Astrocyte of the spinal cord (primary cell): ENCODE measurements at regions not wholly inside any gene's neighbourhood (a gene's known extent, or its start where the extent isn't known, plus 50 kb on each side); places are given as distances from the start of the nearest gene placed in this dataset.
A peak's percentile ranks its signal among the peaks of the same experiment; 100 is the strongest.

Experiments used
- DNase-seq: peaks from one replicate; pipeline ENCODE4 v3.0.0; 2011; ENCODE audit warnings: low read depth, low spot score
- H3K4me3 ChIP-seq: 2 replicates; pipeline ENCODE4 v1.5.1; 2011; ENCODE audit warnings: low read depth, mild to moderate bottlenecking, low read length, moderate library complexity
- in situ Hi-C: cut with HindIII; loops from 2 replicates; pipeline ENCODE4 v1.10.0; 2017; ENCODE audit warnings: low sequenced_read_pairs
- TF ChIP-seq, protein P1 (sequence below): IDR thresholded peaks from 2 replicates; pipeline ENCODE4 v1.5.1; 2012; ENCODE audit warnings: low read depth, mild to moderate bottlenecking, low read length, inconsistent platforms

DNA sequence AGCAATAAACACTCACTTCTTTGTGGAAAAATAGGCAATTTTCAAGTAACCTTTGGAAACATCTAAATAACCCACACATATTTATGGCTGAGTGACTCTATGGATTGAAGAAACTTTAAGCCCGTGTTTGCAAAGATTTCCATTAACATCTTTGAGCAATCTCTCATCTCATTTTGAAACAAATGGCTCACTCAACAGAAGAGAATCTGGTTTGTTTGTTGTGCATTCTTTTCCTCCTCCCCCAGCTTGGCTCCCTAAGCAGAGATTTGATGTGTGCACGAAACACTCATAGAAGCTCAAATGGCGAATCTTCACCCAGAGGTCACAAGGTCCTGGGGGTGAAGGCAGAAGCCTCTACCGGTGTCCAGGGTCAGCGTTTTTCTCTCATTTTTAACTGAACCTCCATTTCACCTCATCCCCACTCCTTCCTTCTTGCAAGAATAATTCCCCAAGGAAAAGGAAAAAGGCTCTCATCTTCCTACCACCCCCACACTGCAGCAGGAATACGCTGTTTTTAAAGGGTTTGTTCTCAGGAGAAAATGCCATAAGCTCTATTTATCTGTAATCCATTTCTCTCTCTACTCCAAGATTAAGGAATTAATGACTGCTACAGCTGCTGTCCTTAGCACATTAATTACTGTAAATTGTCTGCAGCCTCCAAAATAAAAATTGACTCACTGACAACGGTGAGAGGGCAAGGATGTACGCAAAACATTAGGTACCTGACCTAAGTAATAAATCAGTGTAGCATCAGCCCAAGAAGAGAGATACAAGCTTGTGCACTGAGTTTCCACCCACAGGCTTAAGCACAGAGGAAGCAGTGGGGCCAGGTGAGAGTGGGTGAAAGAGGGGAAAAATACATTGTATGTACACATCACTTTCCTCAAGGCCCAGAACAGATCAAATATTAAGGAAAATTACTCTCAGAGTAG lies 307.6 kb upstream of the NOCT start:
- no peak overlapping the region for H3K4me3 ChIP-seq
- in situ Hi-C loops = no loop called here
- DNase-seq = no peak
- TF ChIP-seq, protein P1, sequence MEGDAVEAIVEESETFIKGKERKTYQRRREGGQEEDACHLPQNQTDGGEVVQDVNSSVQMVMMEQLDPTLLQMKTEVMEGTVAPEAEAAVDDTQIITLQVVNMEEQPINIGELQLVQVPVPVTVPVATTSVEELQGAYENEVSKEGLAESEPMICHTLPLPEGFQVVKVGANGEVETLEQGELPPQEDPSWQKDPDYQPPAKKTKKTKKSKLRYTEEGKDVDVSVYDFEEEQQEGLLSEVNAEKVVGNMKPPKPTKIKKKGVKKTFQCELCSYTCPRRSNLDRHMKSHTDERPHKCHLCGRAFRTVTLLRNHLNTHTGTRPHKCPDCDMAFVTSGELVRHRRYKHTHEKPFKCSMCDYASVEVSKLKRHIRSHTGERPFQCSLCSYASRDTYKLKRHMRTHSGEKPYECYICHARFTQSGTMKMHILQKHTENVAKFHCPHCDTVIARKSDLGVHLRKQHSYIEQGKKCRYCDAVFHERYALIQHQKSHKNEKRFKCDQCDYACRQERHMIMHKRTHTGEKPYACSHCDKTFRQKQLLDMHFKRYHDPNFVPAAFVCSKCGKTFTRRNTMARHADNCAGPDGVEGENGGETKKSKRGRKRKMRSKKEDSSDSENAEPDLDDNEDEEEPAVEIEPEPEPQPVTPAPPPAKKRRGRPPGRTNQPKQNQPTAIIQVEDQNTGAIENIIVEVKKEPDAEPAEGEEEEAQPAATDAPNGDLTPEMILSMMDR = no peak

DNA sequence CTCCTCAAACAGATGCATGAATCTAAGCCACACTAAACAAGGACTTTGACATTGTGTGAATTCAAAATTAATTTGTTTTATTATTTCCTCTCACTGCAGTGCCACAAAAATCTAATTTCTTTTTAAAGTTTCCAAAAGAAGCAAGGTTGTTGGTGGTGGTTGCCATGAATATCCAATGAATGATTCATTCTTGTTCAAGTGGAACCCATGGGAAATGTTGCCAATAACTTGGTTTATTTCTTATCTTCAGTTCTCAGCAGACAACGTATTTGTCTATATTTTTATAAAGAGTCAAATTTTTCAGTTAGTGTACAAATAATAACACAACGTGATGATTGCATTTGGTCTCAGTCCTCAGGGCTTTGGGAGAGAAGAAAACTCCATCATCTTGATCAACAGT lies 309.4 kb upstream of the NOCT start:
- in situ Hi-C loops = no loop called here
- TF ChIP-seq, protein P1 = no peak
- DNase-seq = peak; percentile 14
- no peak overlapping the region for H3K4me3 ChIP-seq

DNA sequence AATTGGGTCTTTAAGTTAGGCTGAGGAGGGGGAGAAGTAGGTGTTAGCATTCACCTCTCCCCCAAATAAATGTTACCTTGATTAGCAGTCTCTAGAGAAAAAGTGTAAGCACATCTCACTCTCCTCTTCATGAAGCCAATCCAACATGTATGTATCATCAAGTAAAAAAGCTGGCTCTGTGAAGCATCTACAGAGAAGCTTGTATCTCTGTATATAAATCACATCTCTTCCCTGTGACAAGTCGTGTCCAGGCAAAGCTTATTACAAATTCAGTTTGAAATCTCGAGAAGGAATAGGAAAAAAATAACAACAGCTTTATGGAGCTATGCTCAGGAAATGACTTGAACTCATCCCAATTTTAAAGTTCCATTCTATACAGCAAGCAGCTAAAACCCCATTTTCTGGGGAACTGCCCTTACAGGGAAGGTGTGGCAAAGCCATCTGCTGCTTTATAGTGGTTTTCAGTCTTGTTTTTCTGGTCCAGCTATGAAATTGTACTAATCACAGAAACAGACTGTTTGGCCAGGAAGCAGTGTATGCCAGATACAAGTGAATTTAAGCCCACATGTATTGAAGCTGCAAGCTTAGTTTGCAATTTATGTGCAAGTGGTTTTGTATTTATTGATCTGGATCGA lies 313.3 kb upstream of the NOCT start:
- H3K4me3 ChIP-seq = no peak overlapping the region
- no peak for DNase-seq
- TF ChIP-seq, protein P1 = no peak
- in situ Hi-C loops = no loop called here

DNA sequence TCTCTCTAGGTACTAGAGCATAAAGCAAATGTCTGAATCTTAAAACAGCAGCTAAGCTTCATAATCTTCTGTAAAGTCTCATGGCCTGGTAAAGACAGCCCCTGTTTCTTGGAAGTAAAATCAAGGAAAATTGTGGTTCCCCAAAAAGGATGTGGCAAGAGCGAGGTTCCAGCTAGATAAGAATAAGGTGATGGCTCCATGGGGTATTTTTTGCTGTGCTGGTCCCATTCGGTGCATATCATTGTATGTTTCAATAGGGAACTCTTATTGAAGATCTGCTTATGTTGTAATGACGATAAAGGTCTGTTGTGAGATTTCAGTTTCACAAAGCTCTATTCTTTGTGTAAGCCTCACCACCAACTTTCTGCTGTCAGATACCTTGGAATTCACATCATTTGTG lies 316.9 kb upstream of the NOCT start:
- in situ Hi-C loops = no loop called here
- H3K4me3 ChIP-seq = no peak overlapping the region
- TF ChIP-seq, protein P1 = no peak
- no peak for DNase-seq

DNA sequence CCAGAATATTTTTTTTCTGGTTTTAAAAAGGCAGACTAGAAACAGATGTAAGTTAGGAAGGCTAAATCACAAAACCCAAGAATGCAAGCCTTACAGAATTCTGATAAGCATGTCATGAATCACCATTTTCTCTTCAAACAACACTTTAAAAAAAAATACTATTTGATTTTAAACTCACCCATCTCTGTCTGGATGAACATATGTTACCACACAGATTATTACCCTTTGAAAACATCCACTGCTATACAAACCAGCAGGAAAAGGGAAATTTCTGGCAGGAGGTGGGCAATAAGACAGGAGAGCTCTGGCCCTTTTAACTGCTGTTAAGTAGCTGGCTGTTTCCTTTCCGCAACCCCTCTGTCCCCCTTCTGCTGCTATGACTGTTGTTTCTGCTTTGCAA lies 317.7 kb upstream of the NOCT start:
- in situ Hi-C loops = no loop called here
- DNase-seq = no peak
- TF ChIP-seq, protein P1 = no peak
- no peak overlapping the region for H3K4me3 ChIP-seq

DNA sequence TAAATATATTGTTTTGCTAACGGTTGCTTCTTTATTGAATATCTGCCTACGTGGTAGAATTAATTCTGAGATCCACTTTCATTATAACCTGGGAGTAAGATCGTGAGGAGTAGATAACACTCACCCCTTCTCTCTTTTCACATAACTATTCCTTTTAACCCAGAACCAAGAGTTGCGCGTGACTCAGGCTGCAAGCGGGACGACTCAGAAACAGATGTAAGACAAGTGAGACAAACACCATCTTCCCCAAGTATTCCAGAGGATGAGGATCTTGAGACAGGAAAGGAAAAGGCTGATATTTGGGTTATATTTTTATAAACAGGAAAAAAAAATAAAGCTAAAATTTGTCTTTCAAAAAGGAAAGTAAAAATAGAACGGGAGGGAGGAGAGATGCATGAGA lies 318.8 kb upstream of the NOCT start:
- TF ChIP-seq, protein P1 = no peak
- no peak overlapping the region for H3K4me3 ChIP-seq
- in situ Hi-C loops = no loop called here
- no peak for DNase-seq
